ENCODE measurements at regions not wholly inside any gene's neighbourhood (a gene's known extent, or its start where the extent isn't known, plus 50 kb on each side); places are given as distances from the start of the nearest gene placed in this dataset.
"Not testable (repeated sequence)": the region's sequence is repeated elsewhere in the genome, so short reads cannot be mapped to it uniquely, and the experiment has no call there.

- Histone ChIP-seq H3K27me3 (no peaks in the 10 kb centered on the region), H3K36me3 (no peaks in the 10 kb centered on the region), H3K27ac (no peak overlapping the region), H3K4me1 (no peaks in the 10 kb centered on the region), H3K4me3 (no peak overlapping the region), H3K9me3 (no peaks in the 10 kb centered on the region)
- no peak for DNase-seq (ENCODE audit: low spot score)
- TF ChIP-seq CTCF (IDR thresholded peaks at IDR 0.05), result no peak
These were observed 355.4 kb upstream of the PRR16 start for GRCh38 chr5:120108586-120109248.

DNA sequence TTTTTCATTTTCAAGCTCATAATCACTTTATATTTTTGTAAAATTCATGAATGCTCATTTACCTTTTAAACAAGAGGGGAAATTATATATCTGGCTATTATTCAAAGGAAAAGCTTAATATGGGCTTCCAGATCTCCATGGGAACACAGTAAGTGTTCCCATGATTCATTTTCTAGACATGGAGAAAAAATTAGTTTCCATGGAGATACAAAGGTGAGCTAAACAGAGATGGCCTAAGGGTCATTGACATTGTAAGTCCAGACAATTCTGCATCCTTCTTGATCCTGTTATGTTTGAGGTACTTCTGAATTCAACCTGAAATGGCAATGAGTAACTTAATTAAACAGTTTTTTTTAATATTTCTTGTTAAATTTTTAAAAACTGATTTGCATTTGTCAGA lies 341.4 kb upstream of the PRR16 start:
- no peak for DNase-seq (ENCODE audit: low spot score)
- no peak overlapping the region for H3K4me3 ChIP-seq
- no peaks in the 10 kb centered on the region for H3K36me3 ChIP-seq
- H3K27ac ChIP-seq, result no peak overlapping the region
- H3K27me3 ChIP-seq, result no peaks in the 10 kb centered on the region
- no peaks in the 10 kb centered on the region for H3K4me1 ChIP-seq
- TF ChIP-seq CTCF (IDR thresholded peaks at IDR 0.05), result no peak
- no peaks in the 10 kb centered on the region for H3K9me3 ChIP-seq

GRCh38 chr5:120124031-120124430 lies 340.1 kb upstream of the PRR16 start:
- Histone ChIP-seq H3K36me3 (no peaks in the 10 kb centered on the region), H3K9me3 (no peaks in the 10 kb centered on the region), H3K4me3 (no peak overlapping the region), H3K4me1 (no peaks in the 10 kb centered on the region), H3K27me3 (no peaks in the 10 kb centered on the region), H3K27ac (no peak overlapping the region)
- DNase-seq (ENCODE audit: low spot score), result no peak
- TF ChIP-seq CTCF (IDR thresholded peaks at IDR 0.05), result no peak

- TF ChIP-seq CTCF (IDR thresholded peaks at IDR 0.05), result no peak
- H3K27ac ChIP-seq, result no peak overlapping the region
- DNase-seq (ENCODE audit: low spot score), result no peak
- no peaks in the 10 kb centered on the region for H3K36me3 ChIP-seq
- H3K4me3 ChIP-seq, result no peak overlapping the region
- no peaks in the 10 kb centered on the region for H3K4me1 ChIP-seq
- H3K27me3 ChIP-seq, result no peaks in the 10 kb centered on the region
- no peaks in the 10 kb centered on the region for H3K9me3 ChIP-seq
These were observed 339.1 kb upstream of the PRR16 start for GRCh38 chr5:120124961-120125360.

GRCh38 chr5:120132347-120132746 lies 331.8 kb upstream of the PRR16 start:
- not testable (repeated sequence) for H3K4me3 ChIP-seq; H3K27me3 ChIP-seq; H3K36me3 ChIP-seq; H3K4me1 ChIP-seq; H3K27ac ChIP-seq; DNase-seq (ENCODE audit: low spot score); H3K9me3 ChIP-seq

DNA sequence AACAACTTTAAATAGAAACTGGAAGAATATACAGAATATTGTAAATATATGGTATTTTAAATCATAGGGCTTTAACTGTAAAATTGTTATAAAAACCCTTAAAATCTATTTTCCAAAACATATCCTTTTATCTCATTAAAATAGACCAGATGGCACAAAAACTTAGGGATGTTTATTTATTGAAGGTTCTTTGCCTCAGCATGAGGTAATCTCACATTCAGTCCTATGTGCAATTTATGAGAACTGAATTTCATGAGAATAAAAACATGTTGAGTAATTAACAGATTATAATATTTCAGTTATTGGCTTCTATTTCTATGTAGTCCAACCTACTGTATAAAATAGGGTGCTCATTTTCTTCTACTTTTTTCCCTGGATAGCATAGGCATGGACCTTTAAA lies 329.2 kb upstream of the PRR16 start:
- H3K36me3 ChIP-seq, result no peaks in the 10 kb centered on the region
- no peaks in the 10 kb centered on the region for H3K27me3 ChIP-seq
- TF ChIP-seq CTCF (IDR thresholded peaks at IDR 0.05), result no peak
- no peak overlapping the region for H3K27ac ChIP-seq
- no peaks in the 10 kb centered on the region for H3K4me1 ChIP-seq
- no peak for DNase-seq (ENCODE audit: low spot score)
- H3K9me3 ChIP-seq, result no peaks in the 10 kb centered on the region
- H3K4me3 ChIP-seq, result no peak overlapping the region

All from right atrium auricular region (tissue), 2 donors.